ENCODE measurements at regions not wholly inside any gene's neighbourhood (a gene's known extent, or its start where the extent isn't known, plus 50 kb on each side); places are given as distances from the start of the nearest gene placed in this dataset.

DNA sequence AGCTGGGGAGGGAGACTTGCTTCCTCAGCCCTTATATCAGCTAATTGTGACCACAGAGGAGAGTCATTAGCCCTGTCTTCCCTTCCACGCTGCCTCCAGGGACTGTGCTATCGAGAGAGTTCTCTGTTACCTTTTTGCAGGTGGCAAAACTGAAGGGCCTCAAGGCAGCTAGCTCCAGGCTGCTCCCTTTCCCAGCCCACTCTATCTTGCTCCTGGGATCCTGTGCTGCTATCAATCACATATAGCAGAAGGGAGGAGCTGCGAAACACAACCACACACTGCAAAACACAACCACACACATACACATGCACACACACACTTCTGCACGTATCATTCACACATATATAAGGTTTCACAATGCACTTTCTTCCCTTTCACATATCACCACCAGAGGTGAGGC, 205.3 kb upstream of the MTNR1B start:
- Histone ChIP-seq H3K27me3 (no peaks in the 10 kb centered on the region), H3K4me1 (no peaks in the 10 kb centered on the region), H3K4me3 (no peak overlapping the region), H3K9ac (no peak overlapping the region), H3K9me3 (no peaks in the 10 kb centered on the region), H3K4me2 (no peak overlapping the region), H4K20me1 (no peaks in the 10 kb centered on the region), H3K36me3 (no peaks in the 10 kb centered on the region), H3K27ac (no peak overlapping the region)
- TF ChIP-seq Cebpa-rat (IDR thresholded peaks at IDR 0.05): no peak

DNA sequence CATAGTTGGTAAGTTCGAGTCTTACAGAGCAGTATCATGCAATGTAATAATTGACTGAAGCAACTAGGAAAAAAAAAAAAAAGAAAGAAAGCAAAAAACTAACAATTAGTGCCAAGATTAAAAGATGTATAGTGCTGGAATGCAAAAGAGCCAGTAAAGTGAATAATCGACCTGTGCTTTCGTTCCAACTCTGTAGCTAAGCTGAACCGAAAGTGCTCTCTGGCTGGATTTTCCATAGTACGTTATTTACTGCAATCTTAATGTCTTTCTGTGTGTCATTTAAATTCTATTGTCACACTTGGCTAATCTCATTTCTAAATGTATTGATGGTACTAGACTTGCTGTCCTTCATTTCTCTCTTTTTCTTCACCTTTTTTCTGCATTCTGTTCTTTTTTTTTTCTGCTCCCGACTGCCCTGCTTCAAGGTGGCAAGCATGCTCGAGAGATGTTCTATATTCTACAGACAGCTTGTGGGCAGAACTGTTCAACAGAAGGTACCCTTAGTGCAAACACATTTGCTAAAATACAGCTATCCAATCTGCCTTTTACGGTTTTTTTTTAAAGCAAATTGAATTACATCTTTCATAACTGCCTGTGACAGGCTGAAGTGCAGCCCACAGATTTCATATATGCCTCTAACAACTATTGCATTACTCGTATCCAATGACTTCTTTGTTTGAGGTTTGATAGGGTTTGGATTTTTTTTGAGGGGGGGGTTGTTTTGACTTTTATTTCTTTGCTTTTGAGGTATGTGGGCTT, 204.2 kb upstream of the MTNR1B start:
- H3K4me3 ChIP-seq: no peak overlapping the region
- H4K20me1 ChIP-seq: no peaks in the 10 kb centered on the region
- H3K9ac ChIP-seq: no peak overlapping the region

DNA sequence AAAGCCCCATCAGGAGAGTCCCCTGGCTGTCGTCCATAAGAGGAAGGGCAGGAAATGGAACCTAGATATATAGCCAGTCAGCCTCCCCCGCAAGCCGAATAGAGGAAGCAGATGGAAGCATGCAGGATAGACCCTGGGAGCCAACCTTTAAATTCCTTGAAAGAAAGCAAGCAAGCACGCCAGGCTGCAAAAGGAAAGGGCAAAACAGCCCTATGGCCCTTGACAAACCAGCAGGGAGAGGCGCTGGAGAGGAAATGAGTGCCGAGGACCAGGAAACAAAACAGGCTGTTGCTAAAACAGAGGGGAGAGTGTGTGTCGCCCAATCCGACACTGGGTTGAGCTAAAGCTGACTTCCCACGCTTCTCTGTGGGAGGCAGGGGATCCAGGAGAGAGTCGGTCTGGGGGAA, 203.5 kb upstream of the MTNR1B start:
- Histone ChIP-seq H3K9me3 (no peaks in the 10 kb centered on the region), H3K9ac (no peak overlapping the region), H3K36me3 (no peaks in the 10 kb centered on the region), H3K4me3 (no peak overlapping the region), H3K27ac (no peak overlapping the region), H3K4me2 (no peak overlapping the region), H3K4me1 (no peaks in the 10 kb centered on the region), H4K20me1 (no peaks in the 10 kb centered on the region), H3K27me3 (no peaks in the 10 kb centered on the region)
- TF ChIP-seq Cebpa-rat (IDR thresholded peaks at IDR 0.05): no peak

More for the DNA sequence above, 204.2 kb upstream of the MTNR1B start:
- no peaks in the 10 kb centered on the region for H3K9me3 ChIP-seq
- no peaks in the 10 kb centered on the region for H3K4me1 ChIP-seq
- no peak overlapping the region for H3K27ac ChIP-seq
- no peaks in the 10 kb centered on the region for H3K36me3 ChIP-seq
- TF ChIP-seq Cebpa-rat (IDR thresholded peaks at IDR 0.05): no peak
- H3K4me2 ChIP-seq: no peak overlapping the region
- no peaks in the 10 kb centered on the region for H3K27me3 ChIP-seq

DNA sequence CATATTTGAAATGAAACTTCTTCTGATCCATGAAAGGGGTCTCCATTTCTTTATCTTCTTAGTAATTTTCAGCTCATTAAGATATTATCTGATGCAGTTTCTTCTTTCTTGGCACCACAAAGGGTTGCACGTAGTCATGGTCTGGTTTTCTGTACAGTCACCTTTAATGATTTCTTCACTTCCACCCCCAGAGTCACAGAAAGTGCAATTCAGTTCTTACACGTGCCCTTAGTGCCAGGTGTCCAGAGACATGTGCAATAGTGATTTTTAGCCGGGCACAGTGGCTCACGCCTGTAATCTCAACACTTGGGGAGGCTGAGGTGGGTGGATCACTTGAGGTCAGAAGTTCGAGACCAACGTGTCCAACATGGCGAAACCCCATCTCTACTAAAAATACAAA, 202.8 kb upstream of the MTNR1B start:
- Histone ChIP-seq H4K20me1 (no peaks in the 10 kb centered on the region), H3K4me2 (no peak overlapping the region), H3K4me1 (no peaks in the 10 kb centered on the region), H3K36me3 (no peaks in the 10 kb centered on the region), H3K4me3 (no peak overlapping the region), H3K9me3 (no peaks in the 10 kb centered on the region), H3K9ac (no peak overlapping the region), H3K27ac (no peak overlapping the region), H3K27me3 (no peaks in the 10 kb centered on the region)
- no peak for TF ChIP-seq Cebpa-rat (IDR thresholded peaks at IDR 0.05)

DNA sequence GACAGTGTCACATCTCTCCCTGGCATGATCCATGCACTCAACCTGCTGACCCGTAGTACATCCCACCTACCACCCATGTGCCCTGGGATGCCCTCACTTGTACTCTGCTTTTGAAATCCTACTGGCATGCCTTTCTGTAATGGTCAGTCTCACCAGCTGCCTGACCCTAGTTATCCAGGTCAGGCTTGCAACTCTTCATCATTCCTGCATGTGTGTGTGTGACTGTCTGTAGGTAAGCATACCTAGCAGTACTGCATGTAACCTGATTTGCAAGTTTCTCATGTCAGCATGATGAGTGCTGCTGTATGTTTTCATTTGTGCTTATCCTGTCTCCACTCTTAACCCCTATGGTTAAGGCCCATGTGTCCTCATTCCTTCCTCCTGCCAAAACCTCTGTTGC, 202.0 kb upstream of the MTNR1B start:
- Histone ChIP-seq H3K4me1 (no peaks in the 10 kb centered on the region), H3K4me2 (no peak overlapping the region), H3K27ac (no peak overlapping the region), H3K9ac (no peak overlapping the region), H3K4me3 (no peak overlapping the region), H3K36me3 (no peaks in the 10 kb centered on the region), H3K27me3 (no peaks in the 10 kb centered on the region), H4K20me1 (no peaks in the 10 kb centered on the region), H3K9me3 (no peaks in the 10 kb centered on the region)
- no peak for TF ChIP-seq Cebpa-rat (IDR thresholded peaks at IDR 0.05)

DNA sequence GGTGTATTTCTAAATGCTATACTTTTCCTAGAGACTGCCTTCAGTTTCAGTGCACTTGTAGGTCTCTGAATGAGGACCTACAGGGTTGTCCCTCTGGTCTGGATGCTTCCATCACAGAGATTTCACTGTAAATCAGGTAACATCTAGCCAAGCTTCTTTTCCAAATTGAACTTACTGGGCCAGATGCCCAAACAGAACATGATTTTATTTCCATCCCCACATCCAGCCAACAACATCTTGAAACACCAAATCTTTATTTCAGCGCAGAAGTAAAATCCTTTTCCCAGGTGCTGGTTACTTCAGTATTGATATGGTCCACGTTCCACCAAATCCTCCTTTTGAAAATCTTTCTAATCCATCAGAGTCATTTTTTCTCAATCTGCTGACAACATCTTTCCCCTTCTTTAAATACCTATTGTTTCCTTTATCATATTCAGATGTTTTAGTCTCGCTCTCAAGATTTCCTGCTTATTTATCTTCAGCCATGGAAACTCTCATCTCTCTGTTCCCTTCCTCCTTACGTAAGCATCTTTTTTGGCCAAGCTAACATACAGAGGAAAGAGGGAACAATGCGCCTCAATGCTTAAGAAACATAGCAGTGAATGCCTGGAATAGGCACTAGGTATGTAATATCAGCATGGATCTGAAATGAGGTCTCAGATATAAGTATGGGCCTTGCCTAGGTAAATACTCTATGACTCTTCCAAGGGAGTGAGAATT, 201.2 kb upstream of the MTNR1B start:
- no peaks in the 10 kb centered on the region for H3K36me3 ChIP-seq
- H3K9me3 ChIP-seq: no peaks in the 10 kb centered on the region
- H3K9ac ChIP-seq: no peak overlapping the region
- no peaks in the 10 kb centered on the region for H3K4me1 ChIP-seq
- no peak overlapping the region for H3K27ac ChIP-seq
- TF ChIP-seq Cebpa-rat (IDR thresholded peaks at IDR 0.05): no peak
- no peak overlapping the region for H3K4me2 ChIP-seq
- H3K27me3 ChIP-seq: no peaks in the 10 kb centered on the region
- no peaks in the 10 kb centered on the region for H4K20me1 ChIP-seq
- no peak overlapping the region for H3K4me3 ChIP-seq

DNA sequence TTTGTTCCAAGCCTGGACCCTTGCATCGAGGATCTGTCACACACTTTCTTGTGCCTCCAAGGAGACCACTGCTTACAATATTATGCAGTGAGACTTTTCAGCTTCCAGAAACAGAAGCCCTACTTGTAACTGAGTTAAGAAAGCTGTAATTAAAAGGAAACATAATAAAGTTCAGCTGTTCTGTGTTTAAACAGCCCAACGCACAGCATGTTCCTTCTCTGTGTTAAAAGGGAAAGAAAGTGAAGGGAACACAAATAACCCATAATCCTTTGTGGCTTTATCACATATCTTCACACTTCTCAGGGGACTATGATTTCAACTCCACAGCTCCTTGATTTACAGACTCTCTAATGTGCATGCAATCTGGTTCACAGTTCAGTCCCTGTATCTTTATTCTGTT, 200.3 kb upstream of the MTNR1B start:
- H3K4me2 ChIP-seq: no peak overlapping the region
- TF ChIP-seq Cebpa-rat (IDR thresholded peaks at IDR 0.05): no peak
- no peaks in the 10 kb centered on the region for H4K20me1 ChIP-seq
- H3K4me1 ChIP-seq: no peaks in the 10 kb centered on the region
- H3K4me3 ChIP-seq: no peak overlapping the region
- no peak overlapping the region for H3K9ac ChIP-seq
- no peaks in the 10 kb centered on the region for H3K27me3 ChIP-seq
- no peaks in the 10 kb centered on the region for H3K36me3 ChIP-seq
- no peak overlapping the region for H3K27ac ChIP-seq
- no peaks in the 10 kb centered on the region for H3K9me3 ChIP-seq

DNA sequence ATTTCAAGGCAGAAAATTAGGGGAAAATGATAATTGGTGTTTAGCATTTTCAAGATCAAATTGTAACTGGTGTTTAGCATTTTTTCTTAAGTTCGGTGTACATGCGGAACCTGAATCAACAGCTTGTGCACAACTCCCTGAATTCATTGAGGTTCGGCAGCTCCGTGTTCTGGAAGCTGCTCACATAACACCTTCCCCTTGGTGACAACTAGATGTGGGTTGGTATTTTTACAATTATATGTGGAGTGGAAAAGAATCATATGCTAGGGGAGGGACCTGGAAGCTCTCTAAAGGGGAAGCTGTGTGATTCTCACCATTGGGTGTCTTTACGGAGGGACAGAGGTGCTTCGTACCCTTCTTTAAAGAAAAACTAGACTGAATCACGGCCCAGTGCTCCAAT, 199.0 kb upstream of the MTNR1B start:
- Histone ChIP-seq H3K9me3 (no peaks in the 10 kb centered on the region), H3K27ac (no peak overlapping the region), H3K4me2 (no peak overlapping the region), H3K4me1 (no peaks in the 10 kb centered on the region), H3K27me3 (no peaks in the 10 kb centered on the region), H3K9ac (no peak overlapping the region), H4K20me1 (no peaks in the 10 kb centered on the region), H3K4me3 (no peak overlapping the region), H3K36me3 (no peaks in the 10 kb centered on the region)
- no peak for TF ChIP-seq Cebpa-rat (IDR thresholded peaks at IDR 0.05)

DNA sequence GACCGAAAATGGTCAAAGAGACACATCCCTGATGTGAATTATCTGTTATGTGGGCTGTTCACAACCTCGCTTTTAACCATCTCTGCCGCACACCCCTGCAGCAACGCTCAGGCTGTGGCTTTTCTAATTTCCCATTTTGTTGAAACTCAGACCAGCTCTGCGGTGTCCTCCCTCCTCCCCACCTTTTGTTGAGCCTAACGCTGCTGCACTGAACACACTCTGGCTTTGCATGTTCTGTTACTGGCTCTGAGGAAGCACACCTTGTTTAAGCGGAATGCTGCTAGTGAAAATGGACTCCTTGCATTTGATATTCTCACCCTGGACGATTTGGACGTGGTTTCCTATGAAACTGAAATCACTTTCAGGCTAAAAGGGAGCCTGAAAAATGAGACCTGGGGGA, 198.5 kb upstream of the MTNR1B start:
- Histone ChIP-seq H3K4me3 (no peak overlapping the region), H3K4me2 (no peak overlapping the region), H3K36me3 (no peaks in the 10 kb centered on the region), H3K9me3 (no peaks in the 10 kb centered on the region), H3K27ac (no peak overlapping the region), H3K27me3 (no peaks in the 10 kb centered on the region), H4K20me1 (no peaks in the 10 kb centered on the region), H3K9ac (no peak overlapping the region), H3K4me1 (no peaks in the 10 kb centered on the region)
- no peak for TF ChIP-seq Cebpa-rat (IDR thresholded peaks at IDR 0.05)

DNA sequence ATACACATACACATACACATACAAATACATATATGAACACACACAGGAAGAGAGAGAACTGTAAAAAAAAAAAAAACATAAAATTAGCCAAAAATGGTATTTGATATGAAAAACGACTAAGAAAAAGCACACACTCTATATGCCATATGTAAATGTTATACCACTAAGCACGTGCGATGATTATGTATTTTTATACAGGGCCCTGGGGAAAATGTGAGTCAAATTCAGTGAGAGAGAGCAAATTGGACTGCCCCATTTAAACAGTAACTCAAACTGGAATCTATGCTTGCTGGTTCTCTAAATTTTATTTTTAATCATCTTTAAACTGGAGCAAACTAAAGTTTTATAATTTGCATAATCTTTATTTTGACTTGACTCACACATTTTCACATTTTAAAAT, 197.8 kb upstream of the MTNR1B start:
- Histone ChIP-seq H3K4me3 (no peak overlapping the region), H3K27ac (no peak overlapping the region), H3K36me3 (no peaks in the 10 kb centered on the region), H3K9me3 (no peaks in the 10 kb centered on the region), H4K20me1 (no peaks in the 10 kb centered on the region), H3K9ac (no peak overlapping the region), H3K27me3 (no peaks in the 10 kb centered on the region), H3K4me2 (no peak overlapping the region), H3K4me1 (no peaks in the 10 kb centered on the region)
- TF ChIP-seq Cebpa-rat (IDR thresholded peaks at IDR 0.05): no peak

All from BLaER1 (cell line).